Ovary (tissue), 3 donors: ENCODE measurements at regions not wholly inside any gene's neighbourhood (a gene's known extent, or its start where the extent isn't known, plus 50 kb on each side); places are given as distances from the start of the nearest gene placed in this dataset.

Source experiments
- EP300 ChIP-seq: sonication (generic); formaldehyde crosslinking; IDR thresholded peaks from one replicate; pipeline ENCODE4 v1.6.1; 2017; ENCODE audit warnings: antibody characterized with exemption
- POLR2A ChIP-seq: fragments of 450-650 bp; IDR thresholded peaks from one replicate; pipeline ENCODE4 v1.6.1; 2017; ENCODE audit warnings: antibody characterized with exemption, mild to moderate bottlenecking, moderate library complexity
- TF ChIP-seq, protein P1 (sequence below), 3 donors: fragments of 450-650 bp in 2 of 3; fragments of 200-600 bp in 1 of 3; IDR thresholded peaks; one replicate each; pipeline versions ENCODE4 v1.5.1 to v1.8.0; 2016 to 2022; ENCODE audit warnings: antibody characterized with exemption in 3 of 3, mild to moderate bottlenecking in 1 of 3
- donor health status: DM: no; HTN: no; CAD: no.

DNA sequence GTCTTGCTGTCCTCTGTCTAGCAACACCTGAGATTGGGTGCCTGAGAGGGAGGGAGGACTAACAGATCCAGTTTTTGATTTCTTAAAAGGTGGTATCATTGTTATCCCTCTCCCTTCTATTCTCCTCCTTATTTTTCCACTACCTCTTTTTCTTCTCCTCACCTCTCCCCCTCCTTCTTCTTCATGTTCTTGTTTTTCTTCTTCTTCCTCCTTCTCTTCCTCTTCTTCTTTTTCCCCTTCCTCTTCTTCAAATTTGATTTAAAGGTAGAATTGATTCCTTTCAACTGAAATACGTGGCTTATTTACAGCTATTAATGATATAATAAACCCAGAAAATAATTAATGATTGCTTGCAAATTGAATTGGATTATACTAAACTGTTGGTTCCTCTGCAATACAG is 256.8 kb upstream of the BTG1 start:
- TF ChIP-seq, protein P1, sequence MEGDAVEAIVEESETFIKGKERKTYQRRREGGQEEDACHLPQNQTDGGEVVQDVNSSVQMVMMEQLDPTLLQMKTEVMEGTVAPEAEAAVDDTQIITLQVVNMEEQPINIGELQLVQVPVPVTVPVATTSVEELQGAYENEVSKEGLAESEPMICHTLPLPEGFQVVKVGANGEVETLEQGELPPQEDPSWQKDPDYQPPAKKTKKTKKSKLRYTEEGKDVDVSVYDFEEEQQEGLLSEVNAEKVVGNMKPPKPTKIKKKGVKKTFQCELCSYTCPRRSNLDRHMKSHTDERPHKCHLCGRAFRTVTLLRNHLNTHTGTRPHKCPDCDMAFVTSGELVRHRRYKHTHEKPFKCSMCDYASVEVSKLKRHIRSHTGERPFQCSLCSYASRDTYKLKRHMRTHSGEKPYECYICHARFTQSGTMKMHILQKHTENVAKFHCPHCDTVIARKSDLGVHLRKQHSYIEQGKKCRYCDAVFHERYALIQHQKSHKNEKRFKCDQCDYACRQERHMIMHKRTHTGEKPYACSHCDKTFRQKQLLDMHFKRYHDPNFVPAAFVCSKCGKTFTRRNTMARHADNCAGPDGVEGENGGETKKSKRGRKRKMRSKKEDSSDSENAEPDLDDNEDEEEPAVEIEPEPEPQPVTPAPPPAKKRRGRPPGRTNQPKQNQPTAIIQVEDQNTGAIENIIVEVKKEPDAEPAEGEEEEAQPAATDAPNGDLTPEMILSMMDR (IDR thresholded peaks at IDR 0.05): no peak
- TF ChIP-seq EP300 (no peak), POLR2A (no peak)
